AG10803 (cell line): ENCODE measurements at regions not wholly inside any gene's neighbourhood (a gene's known extent, or its start where the extent isn't known, plus 50 kb on each side); places are given as distances from the start of the nearest gene placed in this dataset.

Experiments
- DNase-seq: peaks from one replicate; pipeline ENCODE4 v3.0.0; 2010; ENCODE audit warnings: low read depth
- H3K4me3 ChIP-seq: 2 replicates; pipeline ENCODE4 v1.5.1; 2011; ENCODE audit warnings: mild to moderate bottlenecking, low read length, control low read depth
- CTCF ChIP-seq: conservative IDR thresholded peaks from 2 replicates; pipeline ENCODE4 v1.5.1; 2011; ENCODE audit warnings: mild to moderate bottlenecking, low read length, control low read depth, inconsistent platforms

GRCh38 chr6:66321017-66321416, 614.0 kb upstream of the EYS start:
- H3K4me3 ChIP-seq, result no peak overlapping the region
- no peak for DNase-seq
- TF ChIP-seq CTCF, result no peak

GRCh38 chr6:66307490-66307889, 600.5 kb upstream of the EYS start:
- H3K4me3 ChIP-seq, result no peak overlapping the region
- no peak for TF ChIP-seq CTCF
- DNase-seq, result no peak

- DNase-seq, result no peak
- no peak overlapping the region for H3K4me3 ChIP-seq
- TF ChIP-seq CTCF, result no peak
These were observed 584.9 kb upstream of the EYS start for GRCh38 chr6:66291905-66292304.

GRCh38 chr6:66289889-66290288, 582.9 kb upstream of the EYS start:
- DNase-seq, result no peak
- H3K4me3 ChIP-seq, result no peak overlapping the region
- no peak for TF ChIP-seq CTCF

- no peak for TF ChIP-seq CTCF
These were observed 571.1 kb upstream of the EYS start for GRCh38 chr6:66278115-66278514.

GRCh38 chr6:66277400-66277799, 570.4 kb upstream of the EYS start:
- H3K4me3 ChIP-seq, result no peak overlapping the region
- no peak for TF ChIP-seq CTCF
- no peak for DNase-seq

More at GRCh38 chr6:66278115-66278514, 571.1 kb upstream of the EYS start:
- no peak for DNase-seq
- H3K4me3 ChIP-seq, result no peak overlapping the region

- DNase-seq, result no peak
- TF ChIP-seq CTCF, result no peak
These were observed 558.7 kb upstream of the EYS start for GRCh38 chr6:66265737-66266136.

More at GRCh38 chr6:66265737-66266136, 558.7 kb upstream of the EYS start:
- H3K4me3 ChIP-seq, result no peak overlapping the region
